ENCODE measurements at regions not wholly inside any gene's neighbourhood (a gene's known extent, or its start where the extent isn't known, plus 50 kb on each side); places are given as distances from the start of the nearest gene placed in this dataset.

DNA sequence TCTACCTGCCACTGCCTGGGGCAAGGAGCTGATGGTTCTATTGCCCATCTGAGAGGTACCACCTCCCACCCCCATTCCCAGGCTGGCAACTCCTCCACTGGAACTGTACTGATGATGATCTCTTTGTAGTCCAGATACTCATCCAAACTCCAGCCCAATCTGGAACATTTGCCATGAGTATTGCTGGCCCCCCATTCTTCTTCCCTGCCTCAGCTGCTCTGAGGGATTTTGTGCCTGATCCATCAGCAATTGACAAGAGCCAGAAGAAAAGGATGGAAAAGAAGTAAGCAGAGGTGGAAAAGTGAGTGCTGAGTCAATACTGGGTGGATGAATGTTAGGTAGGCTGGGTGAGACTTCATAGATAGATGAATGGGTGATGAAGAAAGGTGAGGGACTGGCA, 101.2 kb downstream of the NMUR2 start:
- TF ChIP-seq POLR2A (IDR thresholded peaks at IDR 0.05; ENCODE audit: low read depth, low read length) (no peak), POLR2AphosphoS5 (IDR thresholded peaks at IDR 0.05; ENCODE audit: low read depth, low read length) (no peak)
